SK-N-SH (cell line): ENCODE measurements at regions not wholly inside any gene's neighbourhood (a gene's known extent, or its start where the extent isn't known, plus 50 kb on each side); places are given as distances from the start of the nearest gene placed in this dataset.
"Not testable (repeated sequence)": the region's sequence is repeated elsewhere in the genome, so short reads cannot be mapped to it uniquely, and the experiment has no call there.

ENCODE experiments used
- EZH2phosphoT487 ChIP-seq: fragments of 200-600 bp; sonication (generic); IDR thresholded peaks from 2 replicates; pipeline ENCODE4 v1.6.1; 2017; ENCODE audit warnings: low read depth, mixed run types, mild to moderate bottlenecking, antibody characterized with exemption, moderate library complexity, borderline replicate concordance
- RXRA ChIP-seq: IDR thresholded peaks from 2 replicates; pipeline ENCODE4 v1.4.0; 2012; ENCODE audit warnings: low read depth, mild to moderate bottlenecking, borderline replicate concordance
- SMC3 ChIP-seq: IDR thresholded peaks from 2 replicates; pipeline ENCODE4 v1.6.1; 2012; ENCODE audit warnings: low read depth, low read length, improper control_type of control experiment
- TF ChIP-seq, protein P1 (sequence below): fragments of 200-600 bp; sonication (generic); IDR thresholded peaks from 2 replicates; pipeline ENCODE4 v1.6.1; 2017; ENCODE audit warnings: antibody characterized with exemption, mild to moderate bottlenecking, moderate library complexity

DNA sequence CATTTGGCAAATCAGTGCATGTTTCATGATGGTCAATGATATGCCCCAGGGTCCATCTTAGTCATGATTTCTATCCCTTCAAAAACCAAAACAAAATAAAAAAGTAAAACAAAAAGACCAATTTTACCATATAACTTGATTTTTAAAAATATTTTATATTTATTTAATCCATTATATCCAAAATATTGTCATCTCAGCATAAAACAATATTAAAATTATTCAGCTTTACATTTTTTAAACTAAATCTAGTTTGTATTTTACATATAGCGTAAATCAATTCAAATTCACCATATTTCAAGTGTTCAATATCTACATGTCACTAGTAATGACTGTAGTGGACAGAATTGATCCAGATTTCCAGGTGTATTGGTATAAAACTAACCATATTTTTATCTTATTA is 187.4 kb upstream of the C1QTNF3 start:
- TF ChIP-seq, protein P1, sequence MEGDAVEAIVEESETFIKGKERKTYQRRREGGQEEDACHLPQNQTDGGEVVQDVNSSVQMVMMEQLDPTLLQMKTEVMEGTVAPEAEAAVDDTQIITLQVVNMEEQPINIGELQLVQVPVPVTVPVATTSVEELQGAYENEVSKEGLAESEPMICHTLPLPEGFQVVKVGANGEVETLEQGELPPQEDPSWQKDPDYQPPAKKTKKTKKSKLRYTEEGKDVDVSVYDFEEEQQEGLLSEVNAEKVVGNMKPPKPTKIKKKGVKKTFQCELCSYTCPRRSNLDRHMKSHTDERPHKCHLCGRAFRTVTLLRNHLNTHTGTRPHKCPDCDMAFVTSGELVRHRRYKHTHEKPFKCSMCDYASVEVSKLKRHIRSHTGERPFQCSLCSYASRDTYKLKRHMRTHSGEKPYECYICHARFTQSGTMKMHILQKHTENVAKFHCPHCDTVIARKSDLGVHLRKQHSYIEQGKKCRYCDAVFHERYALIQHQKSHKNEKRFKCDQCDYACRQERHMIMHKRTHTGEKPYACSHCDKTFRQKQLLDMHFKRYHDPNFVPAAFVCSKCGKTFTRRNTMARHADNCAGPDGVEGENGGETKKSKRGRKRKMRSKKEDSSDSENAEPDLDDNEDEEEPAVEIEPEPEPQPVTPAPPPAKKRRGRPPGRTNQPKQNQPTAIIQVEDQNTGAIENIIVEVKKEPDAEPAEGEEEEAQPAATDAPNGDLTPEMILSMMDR, result not testable (repeated sequence)
- not testable (repeated sequence) for TF ChIP-seq RXRA, SMC3, EZH2phosphoT487
